ENCODE measurements at regions not wholly inside any gene's neighbourhood (a gene's known extent, or its start where the extent isn't known, plus 50 kb on each side); places are given as distances from the start of the nearest gene placed in this dataset.
"Not testable (repeated sequence)": the region's sequence is repeated elsewhere in the genome, so short reads cannot be mapped to it uniquely, and the experiment has no call there.

DNA sequence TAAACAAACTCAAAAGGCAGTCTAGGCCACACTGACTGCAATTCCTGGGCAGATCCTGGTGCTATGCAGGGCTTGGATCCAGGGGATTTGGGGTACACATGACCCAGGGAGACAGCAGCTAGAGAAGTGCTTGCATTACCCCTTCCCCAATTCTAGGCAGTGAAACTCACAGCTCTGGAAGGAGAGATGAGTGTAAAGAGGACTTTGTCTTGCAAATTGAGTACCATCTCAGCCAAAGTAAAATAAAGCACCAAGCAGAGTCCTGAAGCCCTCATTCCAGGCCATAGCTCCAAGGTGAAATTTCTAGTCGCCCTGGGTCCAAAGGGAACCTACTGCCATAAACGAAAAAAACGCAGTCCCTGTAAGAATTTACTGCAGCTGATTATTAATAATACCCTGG, 644.9 kb upstream of the FLRT2 start:
- no peak for DNase-seq

DNA sequence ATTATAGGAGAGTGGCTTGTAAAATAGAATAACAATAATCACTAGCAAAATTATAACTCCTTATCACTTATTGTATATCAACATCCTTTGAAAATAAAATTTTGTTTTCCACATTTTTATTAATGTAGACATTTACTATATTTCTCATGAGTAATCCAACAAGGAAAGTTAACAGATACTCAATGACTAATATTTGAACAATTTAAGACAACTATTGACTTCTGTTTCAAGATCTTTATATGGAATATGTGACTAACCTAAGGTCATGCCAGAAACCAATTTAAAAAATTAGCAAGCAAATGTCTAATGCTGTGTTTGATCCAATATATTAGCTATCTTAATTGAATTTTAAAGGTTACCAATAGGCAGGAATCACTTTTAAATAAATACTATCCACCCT, 638.5 kb upstream of the FLRT2 start:
- DNase-seq: no peak

DNA sequence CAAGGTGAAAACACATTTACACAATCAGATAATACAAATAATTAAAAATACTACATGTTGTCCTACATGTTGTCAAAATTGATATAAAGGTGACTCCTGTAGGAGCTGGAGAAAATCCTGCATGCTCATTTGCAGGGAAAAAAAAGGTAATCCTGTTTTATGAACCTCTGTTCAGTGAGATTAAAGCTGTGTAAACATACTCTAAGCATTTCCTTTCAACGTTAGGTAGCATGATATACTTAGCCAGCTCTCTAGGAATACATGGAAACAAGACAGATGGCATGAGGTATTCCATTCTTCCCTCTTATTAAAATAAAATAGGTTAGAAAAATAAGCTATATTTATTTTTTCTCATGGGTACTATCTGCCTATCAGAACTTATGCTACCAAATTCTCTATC, 635.7 kb upstream of the FLRT2 start:
- peak; percentile 3 for DNase-seq

DNA sequence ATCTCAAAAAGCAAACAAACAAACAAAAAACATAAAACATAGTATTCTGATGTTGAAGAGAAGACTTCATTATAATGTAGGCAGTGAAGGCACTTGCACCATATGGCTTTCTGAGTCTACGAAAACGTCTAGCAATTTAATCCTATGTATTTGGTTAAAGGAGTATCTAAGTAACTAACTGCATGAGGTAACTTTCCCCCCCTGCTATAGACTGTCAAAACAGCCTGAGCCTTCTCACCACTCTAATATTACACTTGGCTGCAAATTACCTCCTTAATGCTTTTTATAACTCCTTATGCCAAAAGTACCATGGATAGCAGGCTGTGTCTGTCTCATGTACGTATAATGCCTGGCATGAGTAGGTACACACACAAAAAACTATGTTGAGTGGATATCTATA, 607.6 kb upstream of the FLRT2 start:
- DNase-seq: no peak

DNA sequence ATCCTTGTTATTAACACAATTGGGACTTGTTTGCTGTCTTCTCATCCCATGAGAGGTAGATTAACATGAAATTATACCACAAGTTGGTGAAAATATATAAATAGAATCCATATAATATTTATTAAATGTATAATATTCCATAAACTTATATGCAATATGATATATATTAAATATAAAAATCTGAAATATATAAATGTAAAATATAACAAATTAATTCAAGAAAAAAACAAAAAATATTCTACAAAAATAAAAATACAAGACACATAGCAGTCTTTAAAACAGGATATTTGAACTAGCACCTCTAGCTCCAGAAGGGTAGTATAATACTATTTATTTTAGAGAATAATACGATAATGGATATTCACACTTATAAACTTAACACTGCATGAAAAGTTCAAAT, 603.3 kb upstream of the FLRT2 start:
- no peak for DNase-seq

DNA sequence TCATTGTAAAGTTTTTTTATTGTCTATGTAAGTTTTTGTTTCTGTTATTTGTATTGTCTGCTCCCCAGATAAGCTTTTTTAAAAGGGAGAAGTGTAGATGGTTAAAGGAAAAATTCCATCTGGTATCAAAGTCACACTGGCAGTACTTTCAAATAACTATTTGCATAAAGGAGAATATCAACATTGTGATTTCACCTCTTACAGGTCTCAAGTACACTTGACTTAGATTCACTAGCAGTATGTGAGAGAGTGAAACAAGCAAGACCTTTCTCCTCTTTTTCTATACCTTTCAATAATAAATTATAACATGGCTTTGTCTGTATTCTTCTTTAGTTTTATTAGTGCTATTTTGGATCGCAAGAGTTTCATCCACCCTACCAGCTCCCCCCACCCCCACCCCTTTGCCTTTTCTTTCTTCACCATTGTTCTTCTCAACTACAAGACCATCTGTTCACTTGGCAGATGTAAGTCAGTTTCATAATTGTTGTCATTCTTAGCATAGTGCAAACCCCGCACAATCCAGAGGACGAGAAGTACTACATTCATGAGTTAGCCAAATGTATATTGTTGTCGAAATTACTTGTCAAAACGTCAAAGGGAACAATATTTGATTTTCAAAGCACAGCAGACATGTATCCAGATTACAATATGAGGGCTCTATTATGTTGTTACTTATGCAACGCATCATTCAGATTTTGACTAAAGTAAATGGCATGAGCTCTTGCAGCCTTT, 602.7 kb upstream of the FLRT2 start:
- peak; percentile 26 for DNase-seq

DNA sequence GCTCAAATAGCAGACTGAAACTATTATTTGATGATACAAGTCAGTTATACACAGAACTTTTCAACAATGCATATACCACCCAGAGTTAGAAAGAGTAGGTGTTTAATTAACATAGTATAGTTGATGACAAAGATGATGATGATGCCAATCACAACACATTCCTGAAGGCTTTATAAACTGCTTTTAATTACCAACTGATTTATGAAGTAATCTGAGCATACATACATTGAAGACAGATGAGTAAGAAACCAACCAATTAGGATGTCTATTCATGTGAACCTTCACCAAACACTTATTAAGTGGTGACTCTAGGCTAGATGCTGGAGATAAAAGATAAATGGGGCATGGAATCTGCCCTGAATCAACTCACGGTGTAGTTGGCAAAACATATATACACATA, 600.9 kb upstream of the FLRT2 start:
- DNase-seq: no peak

DNA sequence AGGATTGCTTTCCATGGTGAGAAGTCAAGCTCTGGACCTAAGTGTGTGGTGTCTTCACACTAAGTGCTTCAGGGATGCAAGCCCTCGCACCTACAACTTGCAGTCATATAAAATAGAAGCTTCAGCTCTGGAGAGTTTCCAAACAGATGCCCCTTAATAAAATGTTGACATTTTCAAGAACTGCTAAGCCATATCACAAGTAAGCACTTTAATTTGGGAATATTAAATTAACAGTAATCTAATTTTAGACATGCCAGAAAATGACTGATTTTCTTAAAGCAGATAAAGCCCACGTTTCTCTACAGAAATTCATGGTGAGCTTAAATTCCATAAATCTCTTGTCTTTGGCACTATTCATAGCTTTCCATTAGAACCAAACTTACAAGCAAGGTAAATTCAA, 600.1 kb upstream of the FLRT2 start:
- no peak for DNase-seq

DNA sequence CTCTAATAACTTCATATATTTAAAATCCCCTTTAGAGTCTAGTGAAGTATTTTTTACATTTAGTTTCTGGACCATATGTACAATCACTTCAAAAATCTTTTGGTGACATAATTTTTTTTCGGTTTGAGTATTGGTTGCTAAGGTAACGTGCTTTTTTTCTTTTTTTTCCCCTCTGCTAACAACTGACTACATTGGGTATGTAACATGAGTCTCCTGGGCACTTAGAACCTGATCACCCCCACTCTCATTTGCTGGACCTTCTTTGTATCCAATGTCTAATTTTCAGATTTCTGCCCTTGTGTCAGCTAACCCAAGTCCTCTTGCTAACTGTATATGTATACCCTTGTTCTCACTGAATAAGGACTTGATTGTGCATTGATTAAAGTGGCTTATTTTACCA, 592.9 kb upstream of the FLRT2 start:
- no peak for DNase-seq

DNA sequence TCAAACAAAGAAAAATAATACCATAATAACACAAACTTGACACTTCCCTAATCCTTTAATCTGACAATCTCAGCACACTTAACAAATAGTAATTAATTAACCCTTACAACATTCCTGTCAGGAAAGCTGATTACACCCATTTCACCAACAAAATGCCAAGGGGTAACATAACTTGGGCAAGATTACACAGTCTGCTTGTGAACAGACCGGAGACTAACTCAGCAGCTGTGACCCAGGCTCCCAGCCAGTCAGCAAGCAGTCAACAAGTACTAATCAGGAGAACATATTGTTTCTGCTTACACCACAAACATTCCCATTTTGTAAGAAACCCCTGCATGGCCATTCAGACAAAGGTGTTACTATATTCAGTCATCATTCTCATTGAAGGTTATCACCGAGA, 592.5 kb upstream of the FLRT2 start:
- DNase-seq: no peak

DNA sequence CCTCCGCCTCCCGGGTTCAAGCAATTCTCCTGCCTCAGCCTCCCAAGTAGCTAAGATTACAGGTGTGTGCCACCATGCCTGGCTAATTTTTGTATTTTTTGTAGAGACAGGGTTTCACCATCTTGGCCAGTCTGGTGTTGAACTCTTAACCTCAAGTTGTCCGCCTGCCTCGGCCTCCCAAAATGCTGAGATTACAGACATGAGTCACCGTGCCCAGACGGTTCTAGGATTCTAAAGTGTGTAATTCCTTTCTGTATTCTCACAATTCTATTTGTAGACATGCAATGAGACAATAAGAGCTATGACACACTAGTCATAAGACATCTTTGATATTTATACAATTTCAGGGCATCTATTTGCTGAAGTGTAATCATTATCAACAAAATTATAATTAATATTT, 585.0 kb upstream of the FLRT2 start:
- DNase-seq: not testable (repeated sequence)

DNA sequence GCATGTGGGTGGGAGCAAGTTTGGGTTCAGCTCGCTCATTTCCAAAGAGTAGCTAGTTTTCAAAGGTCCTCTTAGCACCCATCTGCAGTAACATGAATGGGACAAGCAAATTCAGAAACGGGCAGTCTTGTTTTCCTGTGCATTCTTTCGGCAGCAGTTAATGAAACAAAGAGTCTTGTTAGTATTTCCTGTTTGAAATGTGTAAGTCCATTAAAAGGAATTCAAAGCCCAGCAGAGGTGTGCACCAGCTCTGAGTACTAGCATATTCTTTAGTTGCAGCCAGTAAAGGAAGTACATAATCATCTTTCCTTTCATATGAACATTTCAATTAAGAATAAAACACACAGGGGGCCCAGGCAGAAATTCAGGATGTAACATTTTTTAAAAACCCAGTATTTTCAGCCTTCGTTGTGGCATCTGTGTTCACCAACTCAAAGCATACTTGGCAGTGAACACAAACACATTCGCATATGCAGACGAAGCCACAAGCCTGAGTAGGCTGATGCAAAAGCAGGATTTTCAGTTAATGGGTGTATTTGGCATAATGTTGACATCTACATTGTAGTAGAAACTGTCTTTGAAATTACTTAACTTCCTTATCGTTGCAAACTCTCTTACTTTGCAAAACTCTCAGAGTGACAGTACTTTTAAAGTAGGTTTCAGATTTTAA, 570.0 kb upstream of the FLRT2 start:
- no peak for DNase-seq

DNA sequence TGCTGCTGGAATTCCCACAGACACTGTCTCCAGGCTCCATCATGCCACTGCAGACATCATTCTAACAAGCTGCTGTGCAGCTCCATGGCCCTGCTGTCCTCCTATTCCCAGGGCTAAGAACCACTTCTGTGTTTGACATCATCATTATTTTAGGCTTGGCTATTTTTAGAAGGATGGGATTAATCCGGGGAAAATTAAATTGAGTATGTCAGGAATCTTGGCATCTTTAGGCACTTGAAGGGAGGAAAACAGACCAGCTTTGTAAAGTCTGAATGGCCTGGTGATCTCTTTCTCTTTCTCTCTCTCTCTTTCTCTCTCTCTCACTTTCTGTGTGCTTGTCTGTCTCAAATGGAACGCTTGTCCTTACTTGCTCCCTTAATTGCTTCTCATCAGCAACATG, 568.3 kb upstream of the FLRT2 start:
- no peak for DNase-seq

DNA sequence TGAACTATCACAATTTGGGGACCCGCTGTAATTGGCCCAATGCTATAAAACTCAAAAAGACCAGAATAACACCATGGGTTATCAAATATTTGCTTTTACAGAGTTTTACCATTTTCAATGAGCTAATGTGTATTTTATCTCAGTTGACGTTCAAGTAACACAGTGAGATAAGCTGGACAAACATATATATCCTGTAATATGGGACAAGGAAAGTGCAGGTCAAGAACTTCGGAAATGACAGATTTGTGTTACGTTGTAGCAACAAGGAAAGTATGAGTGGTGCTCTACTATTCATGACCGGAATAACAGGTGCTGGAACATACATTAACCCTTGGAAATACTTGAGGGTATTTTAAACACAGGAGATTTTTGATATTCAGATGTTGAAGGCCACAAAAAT, 566.4 kb upstream of the FLRT2 start:
- DNase-seq: no peak

DNA sequence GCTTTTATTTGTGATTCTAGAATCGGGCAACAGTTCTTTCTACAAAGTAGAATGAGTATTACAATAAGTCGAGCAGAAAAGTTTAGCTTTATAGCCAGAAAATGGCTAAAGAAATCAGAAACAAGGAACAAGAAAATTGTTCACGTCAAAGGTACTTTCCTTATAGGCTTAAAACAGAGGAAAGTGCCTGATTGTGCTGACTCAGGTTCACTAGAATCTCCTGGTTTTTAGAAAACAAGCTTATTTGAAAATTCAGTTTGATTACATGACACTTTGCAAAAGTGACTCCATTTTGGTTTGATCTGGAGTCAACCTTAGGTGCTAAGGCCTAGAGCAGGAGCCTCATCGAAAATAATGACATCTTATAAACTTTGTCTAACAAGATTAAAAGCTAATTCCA, 564.7 kb upstream of the FLRT2 start:
- no peak for DNase-seq

DNA sequence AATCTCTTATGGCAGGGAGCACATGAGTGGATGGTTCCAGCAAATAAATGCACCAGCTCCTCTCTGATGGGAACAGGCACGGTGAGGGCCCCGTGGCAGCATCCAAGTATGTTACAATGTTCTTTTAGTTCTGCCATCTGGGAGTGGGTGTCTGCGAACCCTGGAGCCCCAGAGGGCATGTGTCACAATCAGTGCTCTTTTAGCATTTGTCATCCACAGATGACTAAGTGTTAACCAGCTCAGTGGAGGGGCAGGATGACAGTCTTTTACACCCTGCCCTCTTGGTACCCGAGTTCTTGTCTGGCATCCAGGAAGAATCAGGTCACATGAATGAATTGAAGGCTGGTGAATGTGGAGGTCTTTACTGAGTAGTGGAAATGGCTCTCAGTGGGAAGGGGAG, 560.4 kb upstream of the FLRT2 start:
- peak; percentile 41 for DNase-seq

DNA sequence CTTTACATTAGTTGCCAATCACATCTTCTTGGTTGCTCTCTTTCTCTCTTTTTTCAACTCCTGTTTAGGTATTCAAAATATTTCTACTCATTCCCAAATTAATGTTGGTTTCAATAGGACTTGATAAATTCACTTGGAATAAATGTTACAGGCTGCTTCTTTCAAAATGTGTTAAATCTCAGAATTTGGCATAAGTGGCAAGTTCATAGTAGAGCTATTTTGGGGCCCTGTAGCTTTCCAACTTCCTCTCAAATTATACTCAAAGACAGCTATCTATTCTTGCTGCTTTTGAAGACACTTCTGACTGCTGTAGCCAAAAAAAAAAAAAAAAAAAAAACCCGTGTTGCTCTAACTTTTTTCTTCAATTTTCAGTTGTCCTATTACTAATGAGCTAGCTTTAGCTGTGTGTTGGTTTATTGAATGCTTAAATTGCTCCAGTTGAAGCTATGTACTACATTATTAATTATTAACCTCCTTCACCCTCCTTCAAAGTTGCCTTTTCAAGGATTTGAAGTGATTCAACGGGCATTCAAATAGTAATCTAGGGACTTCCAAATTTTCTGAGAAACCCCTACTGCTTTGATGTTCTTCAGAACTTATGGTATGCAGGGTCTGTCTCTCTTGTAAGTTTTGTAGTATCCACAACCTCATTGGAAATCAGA, 554.6 kb upstream of the FLRT2 start:
- no peak for DNase-seq

DNA sequence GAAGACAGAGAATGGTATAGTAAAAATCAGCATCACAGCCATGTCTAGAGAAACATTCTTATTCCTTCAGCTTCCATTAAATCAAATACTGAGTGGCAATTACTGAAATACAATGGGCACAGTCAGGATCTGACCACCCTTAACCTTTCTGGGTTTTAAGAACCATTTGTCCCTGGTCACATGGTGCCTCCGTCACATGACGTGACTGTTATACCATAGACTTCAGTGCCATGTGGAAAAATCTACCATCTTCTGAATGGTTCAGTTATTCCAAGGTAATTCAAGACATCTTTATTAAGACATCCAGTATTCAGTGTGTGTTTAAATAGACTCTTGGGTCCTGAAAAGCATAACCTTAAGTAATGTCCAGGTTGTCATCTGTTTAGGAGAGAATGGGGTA, 553.1 kb upstream of the FLRT2 start:
- DNase-seq: no peak

DNA sequence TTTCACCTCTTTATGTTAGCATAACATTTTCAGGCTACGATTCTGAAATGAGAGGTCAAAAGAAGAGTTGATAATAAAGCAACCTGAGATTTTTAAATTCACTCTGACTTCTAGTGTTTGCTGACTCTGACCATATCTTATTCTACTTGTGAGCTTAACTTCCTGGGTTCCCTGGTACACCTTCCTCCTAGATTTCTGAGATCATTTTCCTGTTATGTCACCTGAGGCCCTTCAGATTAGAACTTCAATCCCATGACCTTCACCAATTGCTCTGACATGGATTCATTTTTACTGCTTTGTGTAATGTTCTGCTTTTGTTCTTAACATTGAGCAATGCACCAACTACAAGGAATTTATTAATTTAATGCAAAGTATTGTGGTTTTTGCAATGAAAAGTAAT, 542.9 kb upstream of the FLRT2 start:
- DNase-seq: no peak

DNA sequence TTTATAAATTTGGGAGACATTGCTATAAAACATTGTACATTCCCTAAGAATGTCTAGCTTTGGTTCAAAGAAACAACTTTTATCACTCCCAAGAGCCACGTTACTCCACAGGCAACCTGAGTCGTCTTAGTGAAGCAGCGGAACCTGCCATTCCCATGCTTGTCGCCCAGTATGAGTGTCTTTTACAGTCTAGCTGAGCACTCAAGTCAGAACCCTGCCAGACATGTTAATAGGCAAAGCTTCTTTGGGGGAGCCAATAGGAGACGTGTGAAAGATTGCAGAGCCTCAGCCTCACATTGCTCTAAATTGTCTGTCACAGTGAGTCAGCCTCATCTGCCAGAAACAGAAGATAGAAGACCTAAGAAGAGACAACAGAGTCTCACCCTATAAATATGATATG, 541.6 kb upstream of the FLRT2 start:
- DNase-seq: no peak

DNA sequence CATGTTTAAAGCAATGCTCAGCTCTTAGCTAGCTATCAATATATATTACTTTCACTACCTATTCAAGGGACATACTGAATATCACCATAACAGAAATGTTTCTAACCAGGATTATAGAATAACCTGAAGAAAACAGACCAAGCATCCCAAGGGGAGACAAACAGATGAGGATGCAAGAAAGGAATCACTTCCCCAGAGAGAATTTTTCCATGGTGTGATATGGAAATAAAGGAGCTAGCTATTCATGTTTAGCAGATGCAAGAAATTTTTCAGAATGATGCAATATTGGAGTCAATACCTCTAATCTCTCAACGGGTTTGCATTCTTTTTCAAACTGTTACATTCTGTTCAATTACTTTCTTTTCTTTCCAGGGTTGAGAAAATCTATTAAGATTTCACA, 538.9 kb upstream of the FLRT2 start:
- DNase-seq: no peak

DNA sequence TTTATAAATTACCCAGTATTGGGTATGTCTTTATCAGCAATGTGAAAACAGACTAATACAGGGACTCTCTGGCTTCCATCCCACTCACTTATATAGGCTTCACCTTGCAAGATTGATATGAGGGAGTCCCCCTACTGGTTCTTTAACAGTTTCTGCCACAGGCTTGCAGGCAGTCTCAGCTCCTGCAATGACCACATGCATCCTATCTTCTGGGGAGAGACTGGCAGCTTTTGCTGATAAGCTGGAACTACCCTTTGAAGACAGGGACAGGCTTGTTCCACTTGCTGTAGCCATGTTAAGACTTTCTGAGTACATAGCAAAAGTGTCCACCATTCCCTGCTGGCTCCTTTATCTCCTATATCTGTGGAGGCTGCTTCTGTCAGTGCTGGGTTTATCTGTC, 531.7 kb upstream of the FLRT2 start:
- DNase-seq: no peak

DNA sequence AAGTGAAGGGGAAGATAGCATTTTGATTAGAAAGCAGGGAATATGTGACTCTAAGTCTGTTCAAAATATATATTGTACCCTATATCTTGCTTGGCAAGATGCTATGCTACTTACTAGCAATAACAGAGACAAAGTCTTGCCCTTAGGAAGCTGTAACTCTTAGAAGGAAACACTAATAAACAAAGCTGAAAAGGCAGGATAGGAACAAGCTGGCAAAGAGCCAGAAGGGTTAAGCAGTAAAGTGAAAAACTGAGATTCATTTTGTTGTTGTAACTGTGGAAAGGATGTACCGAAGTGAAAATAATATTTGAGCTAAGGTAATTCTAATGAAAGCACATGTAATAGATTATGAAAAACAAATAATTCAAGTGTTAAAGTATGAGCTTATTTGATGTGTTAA, 527.1 kb upstream of the FLRT2 start:
- no peak for DNase-seq

DNA sequence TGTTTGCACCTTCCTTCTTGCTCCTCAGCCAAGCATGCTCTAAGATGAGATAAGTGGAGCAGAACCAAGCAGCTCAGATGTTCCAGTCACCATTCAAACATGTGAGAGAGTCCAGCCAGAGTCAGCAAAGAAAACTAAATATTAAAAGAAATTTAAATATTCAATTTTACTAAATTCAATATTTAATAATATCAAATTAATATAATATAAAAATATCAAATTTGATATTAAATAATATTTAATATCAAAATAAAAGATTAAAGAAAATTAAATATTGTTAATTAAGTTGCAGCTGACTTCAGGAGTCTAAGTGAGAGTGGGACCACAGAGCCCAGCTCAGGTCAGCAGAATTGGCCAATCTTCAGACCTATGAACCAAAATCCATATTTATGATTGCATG, 526.1 kb upstream of the FLRT2 start:
- DNase-seq: no peak

DNA sequence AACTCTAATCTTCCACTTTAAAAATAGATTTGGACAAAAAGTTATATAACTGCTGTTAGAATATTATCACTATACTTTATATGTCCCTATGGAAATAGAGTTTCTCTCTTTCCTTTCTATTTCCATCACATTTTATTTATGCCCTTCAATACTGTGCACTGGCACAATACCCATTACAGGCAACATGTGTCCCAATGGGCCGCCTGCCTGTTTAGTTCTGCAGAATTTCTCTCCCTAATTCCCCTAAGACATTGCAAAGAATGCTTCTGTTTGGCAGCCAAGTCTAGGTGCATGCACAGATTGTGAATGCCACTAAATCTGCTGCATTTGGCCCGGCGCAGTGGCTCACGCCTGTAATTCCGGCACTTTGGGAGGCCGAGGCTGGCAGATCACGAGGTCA, 520.4 kb upstream of the FLRT2 start:
- no peak for DNase-seq
